GM21381 (cell line): ENCODE measurements at regions not wholly inside any gene's neighbourhood (a gene's known extent, or its start where the extent isn't known, plus 50 kb on each side); places are given as distances from the start of the nearest gene placed in this dataset.
A peak's percentile ranks its signal among the peaks of the same experiment; 100 is the strongest.

Source experiments
- ATAC-seq: cut with Tn5 transposase; IDR thresholded peaks from one replicate; pipeline ENCODE4 v1.9.1; 2021; ENCODE audit warnings: mild to moderate bottlenecking, moderate library complexity; ENCODE audit not compliant: unreplicated experiment

DNA sequence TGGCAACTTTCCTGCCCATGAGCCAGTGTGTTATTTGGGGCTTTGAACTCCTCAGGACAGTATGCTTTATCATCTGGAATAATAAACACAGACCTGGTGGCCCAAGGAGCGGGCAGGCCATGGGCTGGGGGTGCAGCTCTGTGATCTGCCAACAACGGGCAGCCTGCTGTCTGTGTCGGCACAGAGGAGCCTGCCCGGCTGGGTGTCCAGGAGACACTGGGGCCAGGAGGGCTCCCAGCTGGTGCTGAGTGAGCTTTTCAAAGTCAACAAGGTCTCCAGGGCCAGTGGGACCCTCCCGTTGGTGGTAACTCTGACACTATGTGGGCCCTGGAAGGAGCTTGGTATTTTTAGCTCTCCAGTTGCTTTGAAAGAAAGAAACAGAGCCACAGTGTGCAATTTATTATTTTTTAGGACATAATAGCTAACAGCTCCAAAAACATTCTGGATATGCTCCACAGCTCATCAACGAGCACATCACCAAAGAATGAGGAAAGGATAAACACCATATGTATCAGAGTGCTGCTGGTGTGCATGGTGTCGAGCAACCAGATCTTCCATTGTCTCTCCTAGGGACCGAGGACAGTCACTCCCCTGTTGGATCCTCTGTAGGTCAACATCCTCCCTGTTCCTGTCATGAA lies 488.7 kb upstream of the USP24 start:
- ATAC-seq: no peak

GRCh38 chr1:55702064-55702463 lies 486.9 kb upstream of the USP24 start:
- peak; percentile 85 for ATAC-seq

DNA sequence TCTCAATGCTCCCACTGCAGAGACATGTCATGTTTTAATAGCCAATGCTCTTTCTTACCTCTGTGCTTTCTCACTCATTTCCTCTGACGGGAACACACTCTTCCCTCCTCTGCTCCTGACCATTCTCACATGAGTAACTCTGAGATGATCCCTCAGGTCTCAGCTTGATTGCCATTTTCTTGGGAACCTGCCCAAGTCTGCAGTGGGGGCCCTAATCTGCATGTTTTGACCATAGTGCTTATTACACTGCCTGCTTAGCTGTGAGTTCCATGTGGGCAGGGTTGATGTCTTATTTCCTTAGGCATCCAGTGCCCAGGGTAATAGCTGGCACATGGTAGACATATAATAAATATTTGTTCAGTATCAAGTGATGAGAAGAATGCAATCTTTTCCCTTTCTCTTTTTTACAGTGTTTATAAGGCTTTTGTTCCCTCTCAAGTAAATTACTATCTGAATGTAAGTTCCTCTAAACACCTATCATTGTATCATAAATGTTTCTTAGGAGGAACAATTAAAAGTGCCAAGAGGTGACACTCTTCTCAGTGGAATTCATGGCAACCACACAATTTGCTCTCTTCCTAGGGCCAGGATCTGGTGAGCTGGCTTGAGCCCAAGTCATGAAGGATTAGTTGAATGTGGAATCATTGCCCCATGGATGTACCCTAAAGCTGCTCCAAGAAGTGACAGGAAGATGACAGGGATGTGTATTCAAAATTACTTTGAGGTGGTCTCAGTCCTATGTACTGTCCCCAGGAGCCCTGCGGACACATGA lies 485.4 kb upstream of the USP24 start:
- ATAC-seq: no peak

- ATAC-seq: no peak
Observed at GRCh38 chr1:55699228-55699627, 484.1 kb upstream of the USP24 start.

DNA sequence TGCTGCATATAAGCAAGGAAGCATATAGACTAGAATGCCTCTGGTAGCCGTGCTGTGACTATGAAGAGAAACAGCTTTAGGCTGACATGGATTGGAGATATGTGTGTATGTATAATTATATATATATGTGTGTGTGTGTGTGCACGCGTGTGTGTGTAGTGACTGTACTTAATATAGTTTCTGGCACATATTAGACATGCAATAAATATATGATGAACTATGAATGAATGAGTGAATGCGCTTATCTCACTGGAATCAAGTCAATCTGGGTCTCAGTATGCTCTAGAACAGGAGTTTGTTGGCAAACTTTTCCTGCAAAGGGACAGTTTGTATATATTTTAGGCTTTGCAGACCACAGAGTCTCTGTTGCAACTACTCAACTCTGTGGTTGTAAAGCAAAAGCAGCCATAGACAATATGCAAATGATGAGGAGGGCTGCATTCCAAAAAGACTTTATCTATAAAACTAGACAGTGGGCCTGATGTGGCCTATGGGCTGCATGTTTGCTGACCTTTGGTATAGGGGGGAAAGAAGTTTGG lies 482.9 kb upstream of the USP24 start:
- ATAC-seq: no peak

- ATAC-seq: no peak
Observed at GRCh38 chr1:55696891-55697290, 481.7 kb upstream of the USP24 start.

GRCh38 chr1:55696181-55696754 lies 481.1 kb upstream of the USP24 start:
- ATAC-seq: no peak

DNA sequence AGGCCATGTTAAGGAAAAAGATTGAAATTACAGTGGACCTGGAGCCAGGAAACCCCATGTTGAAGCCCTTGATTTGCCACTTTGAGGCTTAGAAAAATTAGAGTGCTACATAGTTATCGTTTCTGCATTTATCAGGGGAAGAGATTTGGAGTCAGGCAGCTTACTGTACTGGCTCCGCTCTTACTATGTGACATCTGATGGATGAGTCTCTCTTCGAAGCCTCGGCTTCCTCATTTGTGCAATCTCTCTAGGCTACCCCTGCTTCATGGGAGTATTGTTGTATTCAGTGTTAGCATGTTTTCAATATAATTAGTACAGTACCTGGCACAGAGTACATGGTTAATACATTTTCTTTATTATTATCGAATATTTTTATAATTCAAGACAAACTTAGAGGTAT lies 480.4 kb upstream of the USP24 start:
- ATAC-seq: no peak

- no peak for ATAC-seq
Observed at GRCh38 chr1:55695151-55695550, 480.0 kb upstream of the USP24 start.

- no peak for ATAC-seq
Observed at GRCh38 chr1:55694310-55694801, 479.2 kb upstream of the USP24 start.

DNA sequence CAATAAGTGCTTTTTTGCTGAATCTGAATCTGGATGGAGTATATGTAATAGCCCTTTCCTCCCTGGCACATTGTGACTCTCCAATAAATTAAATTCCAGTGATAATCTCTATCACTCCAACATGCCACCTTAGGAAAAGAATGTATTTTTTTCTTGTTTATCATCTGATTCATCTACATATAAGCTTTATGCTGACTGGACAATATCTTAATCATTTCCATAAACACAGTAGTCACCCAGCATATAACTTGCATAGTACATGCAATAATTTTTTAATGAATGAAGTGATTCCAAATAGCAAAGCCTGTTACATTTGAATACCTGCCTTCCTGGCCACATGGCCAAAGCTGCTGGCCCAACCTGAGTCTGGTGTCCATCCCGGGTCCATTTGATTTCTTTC lies 477.6 kb upstream of the USP24 start:
- no peak for ATAC-seq

DNA sequence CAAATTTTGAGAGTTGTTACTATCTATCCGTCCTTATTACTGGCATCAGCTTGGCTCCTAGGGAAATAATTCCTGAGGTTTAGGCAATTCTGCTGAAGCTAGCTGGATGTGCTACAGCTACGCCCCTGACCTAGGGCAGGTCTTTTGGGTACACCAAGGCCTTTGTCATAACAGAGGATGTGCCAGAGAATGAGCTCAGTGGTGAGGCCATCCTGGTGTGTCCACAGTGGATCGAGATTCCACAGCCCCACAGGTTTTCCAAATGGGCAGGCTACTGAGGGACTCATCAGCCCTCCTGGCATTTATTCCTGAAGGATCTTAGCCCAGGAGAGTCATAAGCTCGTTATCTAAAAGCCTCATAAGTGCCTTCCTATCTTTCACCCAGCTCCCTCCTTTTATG lies 475.2 kb upstream of the USP24 start:
- ATAC-seq: no peak

- ATAC-seq: no peak
Observed at GRCh38 chr1:55689800-55690199, 474.6 kb upstream of the USP24 start.

GRCh38 chr1:55685560-55685959 lies 470.4 kb upstream of the USP24 start:
- no peak for ATAC-seq

GRCh38 chr1:55684131-55684650 lies 469.0 kb upstream of the USP24 start:
- ATAC-seq: no peak

GRCh38 chr1:55682198-55682597 lies 467.0 kb upstream of the USP24 start:
- ATAC-seq: no peak

DNA sequence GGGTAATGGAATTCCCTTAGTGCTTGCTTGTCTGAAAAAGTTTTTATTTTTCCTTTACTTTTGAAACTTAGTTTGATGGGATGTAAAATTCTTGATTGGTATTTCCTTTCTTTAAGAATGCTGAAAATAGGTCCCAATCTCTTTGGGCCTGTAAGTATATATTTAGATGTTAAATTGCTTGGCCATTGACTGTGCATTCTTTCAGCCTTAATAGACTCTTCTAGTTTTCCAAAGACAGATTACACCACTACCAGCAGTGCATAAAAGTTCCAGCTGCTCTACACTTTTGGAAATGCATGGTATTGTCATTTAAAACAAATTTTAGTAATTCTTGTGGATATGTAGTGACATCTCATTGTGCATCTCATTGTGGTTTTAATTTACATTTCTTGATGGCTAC lies 464.8 kb upstream of the USP24 start:
- ATAC-seq: no peak

- no peak for ATAC-seq
Observed at GRCh38 chr1:55673416-55673815, 458.3 kb upstream of the USP24 start.

DNA sequence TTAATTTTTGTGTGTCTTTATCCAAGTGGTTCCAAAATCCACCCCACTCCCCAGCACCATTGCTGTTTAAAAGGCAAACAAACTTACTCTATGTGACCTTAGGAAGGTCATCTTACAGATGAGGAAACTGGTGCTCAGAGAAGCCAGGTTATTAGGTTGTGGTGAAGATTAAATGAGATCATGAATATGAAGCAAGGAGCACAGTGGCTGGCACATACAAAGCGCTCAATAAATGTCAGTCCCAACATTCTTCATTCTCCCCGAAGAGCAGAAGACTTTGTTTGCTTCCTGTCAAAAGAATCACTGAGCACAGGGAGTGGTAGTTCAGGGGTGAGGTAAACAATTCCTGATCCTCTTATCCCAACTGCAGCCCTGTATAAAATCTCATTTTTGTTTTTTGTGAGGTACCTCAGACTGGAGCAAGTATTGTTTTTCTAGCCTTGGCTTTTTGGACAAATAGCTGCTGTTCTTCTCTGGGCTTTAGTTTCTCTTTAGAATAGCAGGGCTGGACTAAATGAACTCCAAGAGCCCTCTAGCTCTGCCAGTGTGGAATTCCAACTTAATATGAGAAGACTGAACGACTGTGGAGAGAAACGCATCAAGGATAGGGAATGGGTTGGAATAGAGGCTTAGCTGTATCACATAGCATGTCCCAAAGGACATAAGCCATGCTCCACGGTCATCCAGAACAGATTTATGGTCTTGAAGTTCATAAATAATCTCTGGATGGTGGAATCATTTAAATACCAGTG lies 455.3 kb upstream of the USP24 start:
- ATAC-seq: no peak

DNA sequence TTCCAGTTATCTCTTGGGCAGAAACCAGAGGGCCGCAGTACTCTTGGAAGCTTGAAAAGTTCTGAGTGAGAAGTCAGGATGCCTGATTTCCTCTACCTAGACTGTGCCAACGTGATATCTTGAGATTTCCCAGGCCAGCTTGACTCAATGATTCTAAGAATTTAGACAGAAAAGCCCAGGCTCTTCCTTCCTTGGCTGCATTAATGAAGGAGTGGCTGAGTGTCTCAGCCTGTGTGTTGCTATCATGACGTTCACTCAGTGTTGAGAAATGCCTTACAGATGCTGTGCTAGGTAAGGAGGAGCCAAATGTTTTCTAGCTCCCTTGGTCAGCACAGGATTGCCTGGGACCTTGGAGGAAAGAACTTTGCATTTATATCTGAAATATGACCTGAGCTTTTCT lies 454.1 kb upstream of the USP24 start:
- ATAC-seq: no peak

DNA sequence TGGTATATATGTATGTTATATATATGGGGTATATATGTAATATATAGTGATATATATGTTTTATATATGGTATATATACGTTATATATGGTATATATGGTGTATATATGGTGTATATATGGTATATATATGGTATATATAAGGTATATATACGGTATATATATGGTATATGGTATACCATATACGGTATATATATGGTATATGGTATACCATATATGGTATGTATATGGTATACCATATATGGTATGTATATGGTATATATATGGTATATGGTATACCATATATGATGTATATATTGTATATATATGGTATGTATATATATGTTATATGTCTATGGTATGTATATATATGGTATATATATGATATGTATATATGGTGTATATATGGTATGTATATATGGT lies 447.7 kb upstream of the USP24 start:
- ATAC-seq: no peak
